GM10248 (cell line): ENCODE measurements at regions not wholly inside any gene's neighbourhood (a gene's known extent, or its start where the extent isn't known, plus 50 kb on each side); places are given as distances from the start of the nearest gene placed in this dataset.

Experiments used
- CTCF ChIA-PET: fragments of 300-600 bp; sonication (Branson Sonifier 250); formaldehyde crosslinking; extraction: SDS; loops from one replicate; lab custom pipeline; 2021; ENCODE audit warnings: antibody characterized with exemption; lab: Yijun Ruan, JAX
- POLR2A ChIA-PET: fragments of 350-650 bp; sonication (Branson Sonifier 250); formaldehyde crosslinking; extraction: SDS; loops from one replicate; lab custom pipeline; 2020; ENCODE audit warnings: antibody characterized with exemption; lab: Yijun Ruan, JAX
- DNase-seq: peaks from one replicate; pipeline ENCODE4 v3.0.0; 2012; ENCODE audit errors: extremely low spot score
- TF ChIP-seq, protein P1 (sequence below): IDR thresholded peaks from 2 replicates; pipeline ENCODE4 v1.5.1; 2012; ENCODE audit warnings: mild to moderate bottlenecking, low read depth; ENCODE audit errors: extremely low read depth, missing control alignments, control extremely low read depth

DNA sequence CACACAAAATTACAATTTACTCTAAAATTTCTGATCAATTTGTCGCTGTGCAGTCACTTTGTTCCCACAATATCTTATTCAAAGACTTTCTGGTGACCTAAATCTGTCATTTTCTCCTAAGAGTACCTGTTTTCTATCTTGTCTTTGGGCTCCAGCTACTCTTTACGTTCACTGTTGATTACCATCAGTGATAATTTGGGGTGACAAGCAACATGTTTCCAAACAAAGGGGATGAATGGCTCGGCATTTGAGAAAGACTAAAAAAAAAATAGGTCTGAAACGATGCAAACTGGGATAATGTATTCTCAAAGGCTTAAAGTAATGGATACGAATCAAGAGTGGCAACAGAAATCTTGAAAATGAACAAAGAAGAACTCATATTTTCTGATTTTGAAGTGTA lies 205.2 kb upstream of the DAB2 start:
- POLR2A ChIA-PET: no interaction called here
- DNase-seq: no peak
- TF ChIP-seq, protein P1, sequence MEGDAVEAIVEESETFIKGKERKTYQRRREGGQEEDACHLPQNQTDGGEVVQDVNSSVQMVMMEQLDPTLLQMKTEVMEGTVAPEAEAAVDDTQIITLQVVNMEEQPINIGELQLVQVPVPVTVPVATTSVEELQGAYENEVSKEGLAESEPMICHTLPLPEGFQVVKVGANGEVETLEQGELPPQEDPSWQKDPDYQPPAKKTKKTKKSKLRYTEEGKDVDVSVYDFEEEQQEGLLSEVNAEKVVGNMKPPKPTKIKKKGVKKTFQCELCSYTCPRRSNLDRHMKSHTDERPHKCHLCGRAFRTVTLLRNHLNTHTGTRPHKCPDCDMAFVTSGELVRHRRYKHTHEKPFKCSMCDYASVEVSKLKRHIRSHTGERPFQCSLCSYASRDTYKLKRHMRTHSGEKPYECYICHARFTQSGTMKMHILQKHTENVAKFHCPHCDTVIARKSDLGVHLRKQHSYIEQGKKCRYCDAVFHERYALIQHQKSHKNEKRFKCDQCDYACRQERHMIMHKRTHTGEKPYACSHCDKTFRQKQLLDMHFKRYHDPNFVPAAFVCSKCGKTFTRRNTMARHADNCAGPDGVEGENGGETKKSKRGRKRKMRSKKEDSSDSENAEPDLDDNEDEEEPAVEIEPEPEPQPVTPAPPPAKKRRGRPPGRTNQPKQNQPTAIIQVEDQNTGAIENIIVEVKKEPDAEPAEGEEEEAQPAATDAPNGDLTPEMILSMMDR: no peak
- CTCF ChIA-PET: no interaction called here

DNA sequence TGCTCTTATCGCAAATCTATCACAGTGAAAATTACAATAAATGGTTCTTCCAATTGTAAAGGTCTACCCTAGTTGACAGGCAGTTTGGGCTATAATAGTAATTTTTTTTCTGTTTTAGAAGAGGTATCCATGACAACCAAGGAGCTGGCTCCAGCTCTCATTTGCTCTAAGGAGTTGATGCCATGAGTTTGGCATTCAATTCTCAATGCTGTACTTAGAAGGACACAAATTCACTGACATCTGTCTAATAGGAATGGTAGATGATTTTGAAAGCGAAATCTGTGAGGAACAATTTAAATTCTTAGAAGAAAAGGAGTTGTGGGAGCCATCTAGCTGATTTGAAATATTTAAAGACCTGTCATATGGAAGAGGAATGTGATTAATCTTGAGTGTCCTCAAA lies 203.6 kb upstream of the DAB2 start:
- DNase-seq: no peak
- ChIA-PET CTCF (interaction anchor here (1.8 to 2.1 kb wide), 2 partner anchors 11 to 20 kb away, joined by 3 to 7 read pairs; no protein-coding TSS in a partner anchor), POLR2A (no interaction called here)
- TF ChIP-seq, protein P1: no peak

DNA sequence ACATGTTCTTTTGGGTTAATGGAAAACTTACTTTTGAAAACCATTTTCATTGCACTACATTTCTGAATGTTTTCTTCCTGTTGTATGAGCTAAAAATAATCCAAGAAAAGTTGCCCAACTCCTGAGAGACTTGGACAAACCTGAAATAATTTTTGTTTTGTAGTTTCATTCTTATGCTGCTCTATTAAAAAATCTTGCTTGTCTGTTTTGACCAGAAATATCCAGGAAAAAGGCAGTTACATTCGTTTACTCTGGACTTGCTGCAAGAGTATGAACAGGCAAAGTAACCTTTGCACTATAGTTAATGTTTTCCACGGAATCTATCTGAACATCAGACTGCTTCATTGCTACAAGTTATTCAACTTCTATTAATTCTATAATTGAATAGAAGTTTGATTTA lies 200.1 kb upstream of the DAB2 start:
- TF ChIP-seq, protein P1: no peak

DNA sequence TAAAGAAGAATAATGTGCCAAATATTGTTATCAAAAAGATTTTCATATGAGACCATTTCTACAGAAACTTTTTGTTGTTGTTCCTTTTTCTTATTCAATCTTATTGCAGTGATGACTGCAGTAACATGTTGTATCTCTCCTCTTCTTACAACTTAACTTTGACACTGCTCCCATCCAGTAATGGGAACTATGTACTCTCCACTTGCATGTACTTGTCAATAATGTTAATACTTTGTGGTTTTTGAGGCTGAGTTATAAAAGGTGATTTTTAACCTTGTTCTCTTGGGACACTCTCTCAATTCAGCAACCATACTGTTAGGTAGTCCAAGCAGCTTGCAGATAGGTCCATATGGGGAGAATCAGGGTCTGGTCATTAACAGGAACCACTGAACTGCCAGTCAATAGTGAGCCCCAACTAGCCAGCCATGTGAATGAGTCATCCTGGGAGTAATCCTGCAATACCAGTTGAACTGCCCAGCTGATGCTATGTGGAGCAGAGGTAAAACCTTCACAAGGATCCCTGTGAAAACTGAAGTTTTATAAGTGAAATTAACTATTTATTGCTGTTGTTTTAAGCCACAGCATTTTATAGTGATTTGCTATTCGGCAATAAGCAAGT lies 199.6 kb upstream of the DAB2 start:
- TF ChIP-seq, protein P1: no peak
- POLR2A ChIA-PET: no interaction called here
- CTCF ChIA-PET: interaction anchor here (1.5 kb wide), 1 partner anchor 16 kb away, joined by 3 read pairs; no protein-coding TSS in a partner anchor
- no peak for DNase-seq

More for the DNA sequence above, 200.1 kb upstream of the DAB2 start:
- no peak for DNase-seq
- CTCF ChIA-PET: interaction anchor here (1.5 kb wide), 1 partner anchor 16 kb away, joined by 3 read pairs; no protein-coding TSS in a partner anchor
- POLR2A ChIA-PET: no interaction called here

DNA sequence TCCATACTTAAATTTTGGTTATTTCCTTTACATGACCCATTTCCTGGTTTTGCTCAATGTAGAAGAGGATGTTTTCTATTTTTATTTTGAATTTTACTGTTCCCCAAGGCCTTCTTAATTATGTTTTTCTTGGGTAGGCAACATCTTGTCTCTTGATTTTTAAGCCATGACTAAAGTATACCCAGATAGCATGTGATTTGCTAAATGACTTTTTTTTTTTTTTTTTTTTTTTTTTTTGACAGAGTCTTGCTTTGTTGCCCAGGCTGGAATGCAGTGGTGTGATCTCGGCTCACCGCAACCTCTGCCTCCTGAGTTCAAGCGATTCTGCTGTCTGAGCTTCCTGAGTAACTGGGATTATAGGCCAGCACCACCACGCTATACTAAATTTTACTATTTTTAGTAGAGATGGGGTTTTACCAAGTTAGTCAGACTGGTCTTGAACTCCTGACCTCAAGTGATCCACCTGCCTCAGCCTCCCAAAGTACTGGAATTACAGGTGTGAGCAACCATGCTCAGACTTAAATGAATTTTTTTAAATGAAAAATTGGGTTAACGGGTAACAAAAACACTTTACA lies 198.6 kb upstream of the DAB2 start:
- ChIA-PET CTCF (no interaction called here), POLR2A (no interaction called here)
- DNase-seq: no peak
- TF ChIP-seq, protein P1: no peak

DNA sequence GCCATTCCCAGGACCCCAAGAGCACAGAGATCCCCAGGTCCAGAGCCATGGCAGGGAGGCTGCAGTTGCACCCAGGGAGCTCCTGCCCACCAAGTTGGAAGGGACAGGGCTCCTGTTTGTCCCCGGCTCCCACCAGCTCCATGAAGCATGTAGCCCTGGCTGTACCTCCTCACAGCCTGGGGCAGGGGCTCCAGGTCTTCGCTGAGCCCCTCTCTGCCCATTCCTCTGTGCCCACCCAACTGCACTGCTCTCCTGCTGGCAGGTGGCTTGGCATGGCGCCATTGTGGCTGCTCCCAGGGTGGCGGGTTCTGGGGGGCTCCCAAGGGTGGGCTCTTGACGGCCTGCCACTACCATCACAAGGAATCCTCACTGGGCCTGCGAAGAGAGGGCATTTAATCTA lies 197.5 kb upstream of the DAB2 start:
- POLR2A ChIA-PET: no interaction called here
- CTCF ChIA-PET: interaction anchor here (1.1 kb wide), 1 partner anchor 19 kb away, joined by 3 read pairs; no protein-coding TSS in a partner anchor
- TF ChIP-seq, protein P1: no peak
- no peak for DNase-seq
